ENCODE measurements at regions not wholly inside any gene's neighbourhood (a gene's known extent, or its start where the extent isn't known, plus 50 kb on each side); places are given as distances from the start of the nearest gene placed in this dataset.
A peak's percentile ranks its signal among the peaks of the same experiment; 100 is the strongest.

DNA sequence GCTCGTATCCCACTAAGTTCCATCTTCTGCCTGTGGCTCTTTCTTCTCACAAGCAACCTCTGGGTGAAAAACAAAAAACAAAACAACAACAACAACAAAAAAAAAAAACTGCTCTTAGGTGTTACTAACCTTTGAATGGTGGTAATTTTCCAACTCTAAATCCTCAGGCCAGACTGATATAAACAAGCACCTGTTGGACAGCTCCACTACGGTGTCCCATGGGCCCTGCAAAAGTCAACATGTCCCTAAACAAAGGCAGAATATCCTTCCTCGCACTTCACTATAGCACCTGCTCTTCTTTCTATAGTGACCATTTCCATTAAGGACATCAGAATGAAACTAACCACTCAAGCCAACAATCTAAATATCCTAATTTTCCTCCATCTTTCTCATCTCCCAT lies 54.6 kb upstream of the PARM1 start:
- no peak for DNase-seq (ENCODE audit: low read depth in 1 of 2, low spot score in 2 of 2)
- no peaks in the 10 kb centered on the region for H3K27me3 ChIP-seq (replicated peaks)
- no peaks in the 10 kb centered on the region for H3K36me3 ChIP-seq

DNA sequence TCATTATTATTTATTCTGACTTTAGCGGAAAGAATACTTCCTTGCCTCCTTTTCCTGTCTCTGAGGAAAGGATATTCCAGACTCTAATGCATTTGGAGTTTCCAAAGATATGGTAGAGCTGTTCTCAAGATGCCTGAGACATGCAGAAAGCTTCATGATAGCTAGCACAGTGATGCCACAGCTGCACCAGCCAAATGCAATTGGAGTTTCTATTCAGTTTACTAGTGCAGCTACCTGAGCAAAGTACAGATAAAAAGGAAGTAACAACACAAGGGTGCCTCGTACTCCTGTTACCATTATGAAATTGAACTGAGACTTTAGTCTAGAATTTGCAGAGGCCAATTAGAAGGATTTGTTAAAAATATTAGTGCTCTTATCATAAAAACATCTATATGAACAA lies 57.5 kb upstream of the PARM1 start:
- H3K27ac ChIP-seq = no peak overlapping the region

More for the DNA sequence above, 54.6 kb upstream of the PARM1 start:
- no peak overlapping the region for H3K4me3 ChIP-seq
- no peaks in the 10 kb centered on the region for H3K4me1 ChIP-seq (replicated peaks)
- no peak overlapping the region for H3K27ac ChIP-seq
- H3K9me3 ChIP-seq (replicated peaks) = no peaks in the 10 kb centered on the region

DNA sequence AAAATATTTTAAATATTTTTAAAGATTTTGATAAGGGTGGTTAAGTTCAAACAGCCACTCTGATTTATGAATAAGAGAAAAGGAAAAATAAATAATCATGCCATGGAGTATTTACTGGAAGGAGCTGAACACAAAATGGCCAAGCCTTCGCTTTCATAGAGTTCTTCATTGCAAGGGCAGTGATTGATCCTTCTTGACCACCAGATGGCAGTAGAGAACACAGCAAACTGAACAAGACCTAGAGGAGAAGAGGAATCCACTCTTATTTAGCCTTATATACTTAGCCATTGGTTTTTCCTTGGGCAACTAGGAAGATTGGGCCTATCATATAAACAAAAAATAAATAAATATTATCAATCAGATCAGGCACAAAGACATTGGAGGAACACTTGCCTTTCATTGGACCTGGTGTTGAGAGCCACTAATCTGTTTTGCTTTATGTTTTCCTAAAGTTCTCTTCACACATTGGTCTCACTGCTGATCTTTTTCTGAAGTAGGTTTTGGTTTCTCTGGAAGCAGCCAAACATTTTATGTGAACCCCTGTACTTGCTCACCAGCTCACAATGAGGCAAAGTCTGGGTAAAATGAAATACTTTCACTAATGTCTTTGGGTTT lies 58.1 kb upstream of the PARM1 start:
- H3K9me3 ChIP-seq (replicated peaks) = no peaks in the 10 kb centered on the region
- no peak overlapping the region for H3K4me3 ChIP-seq
- no peak overlapping the region for H3K27ac ChIP-seq
- no peaks in the 10 kb centered on the region for H3K36me3 ChIP-seq
- no peaks in the 10 kb centered on the region for H3K4me1 ChIP-seq (replicated peaks)
- DNase-seq (ENCODE audit: low read depth in 1 of 2, low spot score in 2 of 2) = peak in 1 of 2 experiments; percentile 24
- H3K27me3 ChIP-seq (replicated peaks) = no peaks in the 10 kb centered on the region

More for the DNA sequence above, 57.5 kb upstream of the PARM1 start:
- no peak for DNase-seq (ENCODE audit: low read depth in 1 of 2, low spot score in 2 of 2)
- Histone ChIP-seq H3K36me3 (no peaks in the 10 kb centered on the region), H3K27me3 (replicated peaks) (no peaks in the 10 kb centered on the region), H3K4me3 (no peak overlapping the region), H3K9me3 (replicated peaks) (no peaks in the 10 kb centered on the region), H3K4me1 (replicated peaks) (no peaks in the 10 kb centered on the region)

DNA sequence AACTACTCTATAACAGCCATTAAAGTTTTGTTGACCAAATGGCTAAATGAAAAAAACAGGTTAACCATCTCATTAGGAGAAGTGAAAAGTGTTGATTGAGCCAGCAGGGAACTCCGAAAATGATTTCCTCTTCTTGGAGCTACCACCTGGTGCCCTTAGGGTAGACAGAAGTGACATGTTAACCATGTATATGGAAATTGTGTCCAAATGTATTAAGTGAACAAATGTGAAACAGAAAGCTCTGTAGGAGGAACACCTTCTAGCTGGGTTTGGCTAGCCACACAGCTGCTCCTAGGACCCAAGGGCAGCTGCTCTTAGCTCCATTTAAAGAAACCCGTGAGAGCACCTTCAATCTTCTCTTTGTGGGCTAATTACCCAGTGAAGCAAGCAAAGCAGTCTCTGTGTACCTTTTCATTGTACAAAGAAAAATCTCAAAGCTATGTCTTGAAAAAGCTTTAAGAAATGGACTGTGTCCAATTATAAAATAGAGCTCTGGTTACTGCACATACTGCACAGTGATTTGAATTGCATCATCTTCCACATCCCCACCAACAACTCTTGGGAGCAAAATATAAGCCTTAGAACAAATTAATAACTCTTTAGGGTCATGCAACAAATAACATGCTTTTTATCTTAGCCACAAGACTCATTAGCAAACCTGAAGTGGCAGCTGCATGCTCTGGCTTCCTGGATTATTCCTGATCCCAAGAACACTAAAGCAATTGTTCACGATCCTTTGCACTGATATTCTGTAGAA lies 59.2 kb upstream of the PARM1 start:
- no peak for DNase-seq (ENCODE audit: low read depth in 1 of 2, low spot score in 2 of 2)
- H3K36me3 ChIP-seq = no peaks in the 10 kb centered on the region
- H3K9me3 ChIP-seq (replicated peaks) = no peaks in the 10 kb centered on the region
- H3K27me3 ChIP-seq (replicated peaks) = no peaks in the 10 kb centered on the region; the same call in 1 of the 2 replicates
- no peaks in the 10 kb centered on the region for H3K4me1 ChIP-seq (replicated peaks)
- no peak overlapping the region for H3K27ac ChIP-seq
- no peak overlapping the region for H3K4me3 ChIP-seq

DNA sequence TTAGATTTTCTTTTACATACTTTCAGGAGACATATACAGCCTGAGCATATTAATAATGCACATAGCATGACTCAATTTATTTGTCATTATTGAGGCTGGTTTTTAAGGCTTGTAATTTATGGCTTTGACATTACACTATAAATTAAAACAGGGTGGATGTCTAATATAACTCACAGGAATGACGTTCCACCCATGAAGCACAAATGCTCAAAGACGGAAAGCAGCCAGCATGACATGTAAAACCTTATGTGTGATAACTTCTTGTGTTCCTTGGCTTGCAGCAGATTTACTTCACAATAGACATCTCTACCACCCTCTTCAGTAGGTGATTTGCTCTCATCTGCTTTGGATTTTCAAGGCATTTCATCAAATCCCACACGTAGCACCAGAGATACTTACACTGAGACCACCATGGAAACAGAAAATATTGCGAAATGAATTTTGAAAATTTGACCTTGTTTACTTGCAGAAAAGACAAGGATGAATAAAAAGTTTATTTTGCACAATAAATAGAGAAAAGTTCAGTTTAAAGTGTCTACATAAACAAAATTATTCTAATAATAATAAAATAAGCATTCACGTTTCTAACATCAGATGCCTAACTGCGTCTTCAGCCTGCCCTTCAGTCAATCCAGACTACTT lies 64.7 kb upstream of the BTC start:
- Histone ChIP-seq H3K4me3 (no peak overlapping the region), H3K9me3 (replicated peaks) (no peaks in the 10 kb centered on the region), H3K4me1 (replicated peaks) (no peaks in the 10 kb centered on the region), H3K27me3 (replicated peaks) (no peaks in the 10 kb centered on the region), H3K27ac (no peak overlapping the region), H3K36me3 (no peaks in the 10 kb centered on the region)
- no peak for DNase-seq (ENCODE audit: low read depth in 1 of 2, low spot score in 2 of 2)

DNA sequence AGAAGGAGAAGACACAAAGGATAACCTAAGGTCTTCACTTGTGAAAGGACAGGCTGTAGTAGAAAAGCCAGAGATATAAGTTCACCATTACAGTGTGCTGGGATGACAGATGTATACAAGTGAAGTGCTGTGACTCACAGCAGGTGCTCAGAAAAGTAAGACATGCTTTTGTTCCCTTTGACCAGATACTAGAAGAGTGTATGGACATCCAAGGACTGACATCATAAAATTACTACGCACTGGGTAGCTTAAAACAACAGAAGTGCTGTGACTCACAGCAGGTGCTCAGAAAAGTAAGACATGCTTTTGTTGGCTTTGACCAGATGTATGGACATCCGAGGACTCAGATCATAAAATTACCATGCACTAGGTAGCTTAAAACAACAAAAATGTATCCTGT lies 61.6 kb upstream of the BTC start:
- no peaks in the 10 kb centered on the region for H3K27me3 ChIP-seq (replicated peaks)
- DNase-seq (ENCODE audit: low read depth in 1 of 2, low spot score in 2 of 2) = no peak

DNA sequence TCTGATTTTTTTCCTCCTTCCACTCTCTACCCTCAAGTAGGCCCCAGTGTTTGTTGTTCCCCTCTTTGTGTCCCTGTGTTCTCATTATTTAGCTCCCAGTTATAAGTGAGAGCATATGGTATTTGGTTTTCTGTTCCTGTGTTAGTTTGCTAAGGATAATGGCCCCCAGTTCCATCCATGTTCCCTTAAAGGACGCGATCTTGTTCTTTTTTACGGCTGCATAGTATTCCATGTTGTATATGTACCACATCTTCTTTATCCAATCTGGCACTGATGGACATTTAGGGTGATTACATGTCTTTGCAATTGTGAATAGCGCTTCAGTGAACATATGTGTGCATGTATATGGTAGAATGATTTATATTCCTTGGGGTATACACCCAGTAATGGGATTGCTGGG lies 54.5 kb upstream of the BTC start:
- DNase-seq (ENCODE audit: low read depth in 1 of 2, low spot score in 2 of 2) = no peak
- Histone ChIP-seq H3K9me3 (replicated peaks) (peaks cover 6% of the 10 kb centered on the region; the same call in 1 of the 2 replicates), H3K36me3 (no peaks in the 10 kb centered on the region), H3K27me3 (replicated peaks) (no peaks in the 10 kb centered on the region), H3K4me1 (replicated peaks) (no peaks in the 10 kb centered on the region), H3K27ac (no peak overlapping the region), H3K4me3 (no peak overlapping the region)

More for the DNA sequence above, 61.6 kb upstream of the BTC start:
- no peaks in the 10 kb centered on the region for H3K36me3 ChIP-seq
- H3K27ac ChIP-seq = no peak overlapping the region
- no peak overlapping the region for H3K4me3 ChIP-seq
- H3K4me1 ChIP-seq (replicated peaks) = no peaks in the 10 kb centered on the region
- H3K9me3 ChIP-seq (replicated peaks) = peaks cover under 1% of the 10 kb centered on the region; the same call in 1 of the 2 replicates

DNA sequence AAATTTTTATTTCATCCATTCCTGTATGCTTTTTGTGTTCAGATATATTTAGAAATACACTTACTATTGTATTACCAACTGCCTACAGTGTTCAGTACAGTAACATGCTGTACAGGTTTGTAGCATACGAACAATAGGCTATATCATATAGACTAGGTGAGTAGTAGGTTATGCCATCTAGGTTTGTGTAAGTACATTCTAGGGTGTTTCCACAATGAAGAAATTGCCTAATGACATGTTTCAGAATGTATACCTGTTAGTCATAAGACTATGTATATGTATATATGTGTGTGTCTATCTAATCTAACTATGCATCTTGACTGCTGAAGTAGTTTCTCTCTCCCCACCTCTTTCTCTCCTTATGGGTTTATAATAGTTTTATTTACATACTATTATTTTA lies 51.5 kb upstream of the BTC start:
- peaks cover 5% of the 10 kb centered on the region; the same call in 1 of the 2 replicates for H3K9me3 ChIP-seq (replicated peaks)
- H3K27ac ChIP-seq = no peak overlapping the region
- no peaks in the 10 kb centered on the region for H3K27me3 ChIP-seq (replicated peaks)
- H3K4me3 ChIP-seq = no peak overlapping the region
- H3K4me1 ChIP-seq (replicated peaks) = no peaks in the 10 kb centered on the region
- no peak for DNase-seq (ENCODE audit: low read depth in 1 of 2, low spot score in 2 of 2)
- H3K36me3 ChIP-seq = no peaks in the 10 kb centered on the region

Measured in SJSA1 (cell line).